LNCaP clone FGC (cell line): ENCODE measurements at regions not wholly inside any gene's neighbourhood (a gene's known extent, or its start where the extent isn't known, plus 50 kb on each side); places are given as distances from the start of the nearest gene placed in this dataset.

Experiments
- DNase-seq: peaks from one replicate; pipeline ENCODE4 v3.0.0-alpha.2; 2011; ENCODE audit warnings: low read depth
- H3K4me3 ChIP-seq: 2 replicates; pipeline ENCODE4 v1.5.1; 2011; ENCODE audit warnings: mild to moderate bottlenecking, low read depth, low read length, control low read depth
- TF ChIP-seq, protein P1 (sequence below): IDR thresholded peaks from 2 replicates; pipeline ENCODE4 v1.5.1; 2012; ENCODE audit warnings: mild to moderate bottlenecking; ENCODE audit not compliant: control insufficient read depth, insufficient read depth; ENCODE audit errors: extremely low read depth

DNA sequence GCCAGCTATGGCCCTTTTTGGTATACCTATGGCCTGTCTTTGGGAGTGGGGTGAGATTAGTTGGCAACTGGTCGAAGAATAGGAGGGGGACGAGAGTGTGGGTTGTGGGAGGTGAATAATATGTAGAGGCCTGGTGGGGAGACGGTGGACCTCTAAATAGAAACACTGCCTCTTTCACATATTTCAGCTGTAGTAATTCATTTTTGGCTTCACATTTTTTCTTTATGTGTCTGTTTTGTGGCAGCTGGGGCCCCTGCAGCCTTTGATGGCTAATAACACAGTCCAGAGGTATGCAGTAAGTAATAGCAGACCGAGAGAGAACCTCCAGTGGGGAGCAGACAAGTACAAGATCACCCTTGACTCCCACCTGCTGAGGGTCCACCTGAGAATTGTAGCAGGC, 75.9 kb downstream of the HLX start:
- no peak for DNase-seq
- TF ChIP-seq, protein P1, sequence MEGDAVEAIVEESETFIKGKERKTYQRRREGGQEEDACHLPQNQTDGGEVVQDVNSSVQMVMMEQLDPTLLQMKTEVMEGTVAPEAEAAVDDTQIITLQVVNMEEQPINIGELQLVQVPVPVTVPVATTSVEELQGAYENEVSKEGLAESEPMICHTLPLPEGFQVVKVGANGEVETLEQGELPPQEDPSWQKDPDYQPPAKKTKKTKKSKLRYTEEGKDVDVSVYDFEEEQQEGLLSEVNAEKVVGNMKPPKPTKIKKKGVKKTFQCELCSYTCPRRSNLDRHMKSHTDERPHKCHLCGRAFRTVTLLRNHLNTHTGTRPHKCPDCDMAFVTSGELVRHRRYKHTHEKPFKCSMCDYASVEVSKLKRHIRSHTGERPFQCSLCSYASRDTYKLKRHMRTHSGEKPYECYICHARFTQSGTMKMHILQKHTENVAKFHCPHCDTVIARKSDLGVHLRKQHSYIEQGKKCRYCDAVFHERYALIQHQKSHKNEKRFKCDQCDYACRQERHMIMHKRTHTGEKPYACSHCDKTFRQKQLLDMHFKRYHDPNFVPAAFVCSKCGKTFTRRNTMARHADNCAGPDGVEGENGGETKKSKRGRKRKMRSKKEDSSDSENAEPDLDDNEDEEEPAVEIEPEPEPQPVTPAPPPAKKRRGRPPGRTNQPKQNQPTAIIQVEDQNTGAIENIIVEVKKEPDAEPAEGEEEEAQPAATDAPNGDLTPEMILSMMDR: no peak

DNA sequence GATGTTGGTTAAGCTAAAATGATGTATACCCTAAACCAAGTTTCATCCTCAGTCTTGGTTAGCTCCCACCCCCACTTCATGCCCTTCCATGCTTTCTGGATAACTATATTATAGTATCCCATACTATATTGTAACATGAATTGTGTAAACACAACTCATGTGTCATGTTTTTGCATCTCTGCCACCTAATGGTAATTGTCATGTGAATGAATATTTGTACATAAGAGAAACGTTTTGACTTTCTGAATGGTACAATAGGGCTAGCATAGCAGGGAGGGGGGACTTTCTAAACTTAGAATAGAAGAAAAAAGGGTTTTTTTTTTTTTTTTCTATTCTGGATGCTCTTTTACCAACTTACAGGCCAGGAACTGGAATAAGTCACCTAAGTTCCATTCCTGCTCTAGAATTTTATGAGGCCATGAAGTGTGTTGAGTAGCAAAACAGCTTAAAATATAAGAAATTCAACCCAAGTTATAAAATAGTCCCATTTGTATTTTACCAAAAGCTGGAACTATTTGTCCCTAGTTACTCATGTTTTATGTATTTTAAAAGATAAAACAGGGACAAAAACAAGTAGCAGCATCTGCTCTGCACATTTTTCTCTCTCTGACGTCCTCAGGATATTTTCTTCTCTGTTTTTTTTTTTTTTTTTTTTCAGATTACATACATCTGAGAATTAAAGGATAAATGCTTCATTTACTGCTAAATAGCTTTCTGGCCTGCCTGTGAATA, 77.4 kb downstream of the HLX start:
- TF ChIP-seq, protein P1: no peak
- H3K4me3 ChIP-seq: no peak overlapping the region
- no peak for DNase-seq

More for the DNA sequence above, 75.9 kb downstream of the HLX start:
- no peak overlapping the region for H3K4me3 ChIP-seq

DNA sequence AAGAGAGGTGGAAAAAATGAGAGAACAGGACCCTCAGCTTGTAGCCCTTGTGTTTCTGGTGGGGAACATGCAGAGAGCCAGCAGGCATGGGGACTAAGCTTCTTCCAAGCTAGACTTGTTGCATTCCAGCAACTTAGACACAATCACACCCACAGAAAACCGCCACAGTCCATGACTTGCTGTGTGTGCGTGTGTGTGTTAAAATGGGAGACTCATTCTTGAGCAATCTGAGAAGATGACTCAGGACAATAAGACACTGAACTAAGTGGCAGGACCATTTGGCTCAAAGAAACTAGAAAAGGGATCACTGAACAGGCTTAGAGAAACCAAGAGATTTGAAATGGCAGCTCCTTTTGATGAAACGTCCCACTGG, 78.0 kb downstream of the HLX start:
- H3K4me3 ChIP-seq: no peak overlapping the region
- TF ChIP-seq, protein P1: no peak
- DNase-seq: no peak

DNA sequence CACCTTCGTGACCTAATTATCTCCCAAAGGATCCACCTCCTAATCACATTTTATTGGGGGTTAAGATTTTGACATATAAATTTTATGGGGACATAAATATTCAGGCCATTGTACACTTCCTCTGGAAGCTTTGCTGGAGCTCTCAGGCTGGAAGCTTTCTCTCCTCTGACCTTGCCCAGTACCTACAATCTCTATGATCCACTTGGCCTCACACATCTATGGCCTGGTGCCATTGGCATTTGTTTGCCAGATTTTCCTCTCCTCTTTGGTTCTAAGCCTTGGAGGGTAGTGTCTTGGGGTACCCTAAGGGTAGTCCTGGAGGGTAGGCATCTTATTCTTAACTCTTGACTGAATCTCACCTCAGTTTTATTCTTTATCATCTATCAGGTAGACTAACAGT, 79.0 kb downstream of the HLX start:
- H3K4me3 ChIP-seq: no peak overlapping the region
- TF ChIP-seq, protein P1: no peak
- DNase-seq: no peak

DNA sequence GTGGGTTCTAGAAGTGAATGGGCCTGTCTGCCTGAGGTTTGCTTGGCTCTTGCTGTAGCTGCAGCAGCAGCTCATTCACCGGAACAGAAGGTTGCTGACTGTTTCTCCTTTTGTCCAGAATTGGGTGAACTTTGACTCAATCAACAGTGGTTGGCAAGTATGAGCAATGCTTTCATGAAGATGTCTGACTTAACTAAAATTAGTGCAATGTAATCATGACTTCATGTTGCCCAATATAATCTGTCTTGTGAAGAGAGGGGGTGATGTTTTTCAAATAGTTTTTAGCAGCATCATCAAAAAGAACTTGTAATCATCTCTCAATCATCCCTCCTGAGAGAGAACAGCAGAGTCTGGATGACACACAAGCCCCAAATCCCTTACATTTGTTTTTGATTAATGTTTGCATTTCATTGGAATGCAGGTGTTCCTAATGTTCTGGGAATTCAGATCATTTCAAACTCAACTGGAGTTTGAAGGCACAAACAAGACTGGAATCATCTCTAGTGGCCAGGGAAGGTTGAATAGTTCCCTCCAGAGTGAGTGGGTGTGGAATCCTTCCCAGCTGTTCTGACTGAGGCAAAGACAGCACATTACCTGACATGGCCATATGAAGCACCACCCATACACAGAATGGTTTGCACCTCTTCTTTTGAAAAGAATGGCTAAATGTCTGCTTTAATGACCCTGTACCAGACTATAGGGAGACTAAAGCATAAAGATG, 82.9 kb downstream of the HLX start:
- H3K4me3 ChIP-seq: no peak overlapping the region
- no peak for DNase-seq
- TF ChIP-seq, protein P1: no peak

DNA sequence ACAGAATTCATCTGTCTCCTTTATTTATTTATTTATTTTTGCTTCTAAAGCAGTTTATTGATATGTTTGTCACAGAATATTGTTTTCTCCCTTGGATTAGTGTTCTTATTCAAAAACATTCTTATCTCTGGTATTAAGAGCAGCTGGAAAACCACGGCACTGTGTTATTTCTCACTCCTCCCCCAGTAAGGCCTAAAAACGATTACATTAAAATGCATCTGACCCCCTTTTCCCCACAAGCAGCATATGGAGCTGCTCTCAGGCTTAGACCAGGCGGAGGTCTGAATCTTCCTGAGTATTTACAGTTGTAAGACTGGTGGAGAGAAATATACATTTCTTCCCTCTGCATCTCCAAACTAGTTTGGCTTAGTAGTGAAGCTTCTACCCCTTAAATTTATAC, 86.8 kb downstream of the HLX start:
- TF ChIP-seq, protein P1: no peak
- H3K4me3 ChIP-seq: no peak overlapping the region
- no peak for DNase-seq
